Testis (tissue), 2 donors: ENCODE measurements at regions not wholly inside any gene's neighbourhood (a gene's known extent, or its start where the extent isn't known, plus 50 kb on each side); places are given as distances from the start of the nearest gene placed in this dataset.

Source experiments
- POLR2A ChIP-seq: fragments of 450-650 bp; IDR thresholded peaks from one replicate; pipeline ENCODE4 v1.6.1; 2017; ENCODE audit warnings: antibody characterized with exemption, mild to moderate bottlenecking, moderate library complexity
- TF ChIP-seq, protein P1 (sequence below), 3 experiments: fragments of 450-650 bp in 2 of 3; fragments of 200-600 bp in 1 of 3; sonication (generic) in 1 of 3; IDR thresholded peaks; one replicate each; pipeline ENCODE4 v1.5.1; 2016 to 2019; ENCODE audit warnings: antibody characterized with exemption in 3 of 3, mild to moderate bottlenecking in 2 of 3, moderate library complexity in 1 of 3

DNA sequence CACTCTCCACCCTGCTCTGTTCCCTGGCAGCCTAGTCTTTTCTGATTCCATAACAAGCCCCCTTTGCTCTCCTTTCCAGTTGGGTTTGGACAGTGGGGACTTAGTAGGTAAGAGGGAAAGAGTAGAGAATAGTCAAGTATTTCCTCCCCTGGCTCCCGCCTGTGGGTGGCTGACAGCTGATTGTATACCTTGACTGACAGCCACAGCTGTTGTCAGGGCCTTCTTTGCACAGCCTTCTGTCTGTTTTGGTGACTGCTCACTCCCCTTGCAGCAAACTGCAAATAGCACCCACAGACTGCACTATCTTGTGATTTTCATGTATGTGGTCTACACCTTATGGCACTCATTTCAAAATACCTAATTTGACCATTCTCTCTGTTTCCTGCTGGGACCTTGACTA, 486.3 kb downstream of the ACTR3B start:
- TF ChIP-seq, protein P1, sequence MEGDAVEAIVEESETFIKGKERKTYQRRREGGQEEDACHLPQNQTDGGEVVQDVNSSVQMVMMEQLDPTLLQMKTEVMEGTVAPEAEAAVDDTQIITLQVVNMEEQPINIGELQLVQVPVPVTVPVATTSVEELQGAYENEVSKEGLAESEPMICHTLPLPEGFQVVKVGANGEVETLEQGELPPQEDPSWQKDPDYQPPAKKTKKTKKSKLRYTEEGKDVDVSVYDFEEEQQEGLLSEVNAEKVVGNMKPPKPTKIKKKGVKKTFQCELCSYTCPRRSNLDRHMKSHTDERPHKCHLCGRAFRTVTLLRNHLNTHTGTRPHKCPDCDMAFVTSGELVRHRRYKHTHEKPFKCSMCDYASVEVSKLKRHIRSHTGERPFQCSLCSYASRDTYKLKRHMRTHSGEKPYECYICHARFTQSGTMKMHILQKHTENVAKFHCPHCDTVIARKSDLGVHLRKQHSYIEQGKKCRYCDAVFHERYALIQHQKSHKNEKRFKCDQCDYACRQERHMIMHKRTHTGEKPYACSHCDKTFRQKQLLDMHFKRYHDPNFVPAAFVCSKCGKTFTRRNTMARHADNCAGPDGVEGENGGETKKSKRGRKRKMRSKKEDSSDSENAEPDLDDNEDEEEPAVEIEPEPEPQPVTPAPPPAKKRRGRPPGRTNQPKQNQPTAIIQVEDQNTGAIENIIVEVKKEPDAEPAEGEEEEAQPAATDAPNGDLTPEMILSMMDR (IDR thresholded peaks at IDR 0.05): no peak
- TF ChIP-seq POLR2A: no peak
